Neural progenitor cell (in vitro differentiated cells): ENCODE measurements at regions not wholly inside any gene's neighbourhood (a gene's known extent, or its start where the extent isn't known, plus 50 kb on each side); places are given as distances from the start of the nearest gene placed in this dataset.
"Not testable (repeated sequence)": the region's sequence is repeated elsewhere in the genome, so short reads cannot be mapped to it uniquely, and the experiment has no call there.

Experiments used
- DNase-seq: peaks from one replicate; pipeline ENCODE4 v3.0.0-alpha.2; 2016; ENCODE audit warnings: low spot score
- H2AFZ ChIP-seq: fragments of 200-600 bp; sonication (generic); replicated peaks from 2 replicates; pipeline ENCODE4 v1.6.1; 2016; ENCODE audit warnings: antibody characterized with exemption
- H3F3A ChIP-seq: fragments of 200-600 bp; sonication (generic); 2 replicates; pipeline ENCODE4 v1.6.1; 2016; ENCODE audit warnings: antibody characterized with exemption, low read depth
- H3K27ac ChIP-seq: fragments of 200-600 bp; sonication (generic); 2 replicates; pipeline ENCODE4 v1.5.1; 2016; ENCODE audit warnings: mild to moderate bottlenecking
- H3K27me3 ChIP-seq: fragments of 200-600 bp; sonication (generic); 2 replicates; pipeline ENCODE4 v1.6.1; 2016; ENCODE audit warnings: mild to moderate bottlenecking, moderate library complexity
- H3K36me3 ChIP-seq: fragments of 200-600 bp; sonication (generic); 2 replicates; pipeline ENCODE4 v1.5.1; 2016
- H3K4me1 ChIP-seq: fragments of 200-600 bp; sonication (generic); 2 replicates; pipeline ENCODE4 v1.6.1; 2016; ENCODE audit warnings: mixed run types
- H3K4me2 ChIP-seq: fragments of 200-600 bp; sonication (generic); 2 replicates; pipeline ENCODE4 v1.6.1; 2016
- H3K4me3 ChIP-seq: fragments of 200-600 bp; sonication (generic); 2 replicates; pipeline ENCODE4 v1.5.1; 2016
- H3K79me2 ChIP-seq: fragments of 200-600 bp; sonication (generic); 2 replicates; pipeline ENCODE4 v1.6.1; 2016; ENCODE audit warnings: low read depth
- H3K9ac ChIP-seq: fragments of 200-600 bp; sonication (generic); 2 replicates; pipeline ENCODE4 v1.6.1; 2016
- H3K9me3 ChIP-seq: fragments of 200-600 bp; sonication (generic); 2 replicates; pipeline ENCODE4 v1.5.1; 2016; ENCODE audit warnings: low read depth
- H4K20me1 ChIP-seq: fragments of 200-600 bp; sonication (generic); 2 replicates; pipeline ENCODE4 v1.6.1; 2016; ENCODE audit warnings: low read depth
- H3K27ac Mint-ChIP-seq: 3 replicates; pipeline ENCODE4 v1.8.0; 2021; ENCODE audit warnings: mixed read lengths
- H3K27me3 Mint-ChIP-seq: 2 replicates; pipeline ENCODE4 v1.8.0; 2022; ENCODE audit warnings: low read depth, mild to moderate bottlenecking, inconsistent platforms, moderate library complexity, mixed read lengths; ENCODE audit not compliant: insufficient read depth
- H3K36me3 Mint-ChIP-seq: 3 replicates; pipeline ENCODE4 v1.8.0; 2021; ENCODE audit warnings: mixed read lengths
- H3K4me1 Mint-ChIP-seq: 3 replicates; pipeline ENCODE4 v1.8.0; 2021; ENCODE audit warnings: mixed read lengths
- H3K4me3 Mint-ChIP-seq: 3 replicates; pipeline ENCODE4 v1.8.0; 2021; ENCODE audit warnings: mild to moderate bottlenecking, moderate library complexity, mixed read lengths
- H3K9me3 Mint-ChIP-seq: 3 replicates; pipeline ENCODE4 v1.8.0; 2020; ENCODE audit warnings: mixed read lengths
- EZH2 ChIP-seq: fragments of 200-600 bp; sonication (generic); IDR thresholded peaks from 2 replicates; pipeline ENCODE4 v1.6.1; 2017; ENCODE audit warnings: antibody characterized with exemption, mild to moderate bottlenecking, moderate library complexity
- EZH2phosphoT487 ChIP-seq: fragments of 200-600 bp; sonication (generic); IDR thresholded peaks from 2 replicates; pipeline ENCODE4 v1.6.1; 2017; ENCODE audit warnings: antibody characterized with exemption
- TF ChIP-seq, protein P1 (sequence below): fragments of 200-600 bp; sonication (generic); IDR thresholded peaks from 2 replicates; pipeline ENCODE4 v1.5.1; 2017; ENCODE audit warnings: antibody characterized with exemption, mild to moderate bottlenecking

- Histone ChIP-seq H3K9ac (no peak overlapping the region), H3K4me2 (no peak overlapping the region), H2AFZ (no peak overlapping the region), H3K9me3 (no peaks in the 10 kb centered on the region), H3K27me3 (no peaks in the 10 kb centered on the region), H3K36me3 (no peaks in the 10 kb centered on the region), H3K4me1 (no peaks in the 10 kb centered on the region), H3F3A (no peaks in the 10 kb centered on the region), H3K27ac (no peak overlapping the region), H3K79me2 (no peaks in the 10 kb centered on the region), H3K4me3 (no peak overlapping the region), H4K20me1 (no peaks in the 10 kb centered on the region)
- H3K27ac Mint-ChIP-seq = no peak overlapping the region
- H3K4me3 Mint-ChIP-seq = no peak overlapping the region
- H3K27me3 Mint-ChIP-seq = no peaks in the 10 kb centered on the region
- no peak for DNase-seq
- no peaks in the 10 kb centered on the region for H3K36me3 Mint-ChIP-seq
- no peak for TF ChIP-seq EZH2
- TF ChIP-seq EZH2phosphoT487 = no peak
- TF ChIP-seq, protein P1, sequence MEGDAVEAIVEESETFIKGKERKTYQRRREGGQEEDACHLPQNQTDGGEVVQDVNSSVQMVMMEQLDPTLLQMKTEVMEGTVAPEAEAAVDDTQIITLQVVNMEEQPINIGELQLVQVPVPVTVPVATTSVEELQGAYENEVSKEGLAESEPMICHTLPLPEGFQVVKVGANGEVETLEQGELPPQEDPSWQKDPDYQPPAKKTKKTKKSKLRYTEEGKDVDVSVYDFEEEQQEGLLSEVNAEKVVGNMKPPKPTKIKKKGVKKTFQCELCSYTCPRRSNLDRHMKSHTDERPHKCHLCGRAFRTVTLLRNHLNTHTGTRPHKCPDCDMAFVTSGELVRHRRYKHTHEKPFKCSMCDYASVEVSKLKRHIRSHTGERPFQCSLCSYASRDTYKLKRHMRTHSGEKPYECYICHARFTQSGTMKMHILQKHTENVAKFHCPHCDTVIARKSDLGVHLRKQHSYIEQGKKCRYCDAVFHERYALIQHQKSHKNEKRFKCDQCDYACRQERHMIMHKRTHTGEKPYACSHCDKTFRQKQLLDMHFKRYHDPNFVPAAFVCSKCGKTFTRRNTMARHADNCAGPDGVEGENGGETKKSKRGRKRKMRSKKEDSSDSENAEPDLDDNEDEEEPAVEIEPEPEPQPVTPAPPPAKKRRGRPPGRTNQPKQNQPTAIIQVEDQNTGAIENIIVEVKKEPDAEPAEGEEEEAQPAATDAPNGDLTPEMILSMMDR = no peak
- no peaks in the 10 kb centered on the region for H3K4me1 Mint-ChIP-seq
- H3K9me3 Mint-ChIP-seq = peaks cover 3% of the 10 kb centered on the region
Measured at GRCh38 chr4:124121461-124121971, 591.0 kb downstream of the ANKRD50 start.

DNA sequence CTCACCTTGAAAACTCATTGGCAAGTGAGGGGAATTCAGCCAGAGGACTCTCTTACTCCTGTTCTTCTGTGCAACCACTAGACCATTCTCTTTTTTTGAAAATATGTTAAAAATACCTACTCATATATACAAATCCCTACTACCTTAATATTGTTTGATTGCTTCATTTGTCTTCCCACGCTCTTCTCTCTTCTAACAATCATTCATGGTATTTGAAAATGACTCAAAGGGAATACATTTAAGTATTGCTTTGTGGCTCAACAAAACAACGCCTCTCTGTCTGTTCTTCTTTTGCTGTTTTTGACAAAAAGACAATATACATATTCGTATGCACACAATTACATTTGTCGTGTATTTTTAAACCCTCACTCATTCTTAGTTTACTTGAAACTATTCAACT, 589.4 kb downstream of the ANKRD50 start:
- H3K9me3 ChIP-seq = no peaks in the 10 kb centered on the region
- no peaks in the 10 kb centered on the region for H3K27me3 ChIP-seq
- TF ChIP-seq EZH2 (no peak), EZH2phosphoT487 (no peak)
- TF ChIP-seq, protein P1 = no peak
- no peaks in the 10 kb centered on the region for H3K36me3 Mint-ChIP-seq
- H3K27ac ChIP-seq = no peak overlapping the region
- H3K36me3 ChIP-seq = no peaks in the 10 kb centered on the region
- H3F3A ChIP-seq = no peaks in the 10 kb centered on the region
- peaks cover 2% of the 10 kb centered on the region for H3K9me3 Mint-ChIP-seq
- H3K4me3 ChIP-seq = no peak overlapping the region
- no peaks in the 10 kb centered on the region for H4K20me1 ChIP-seq
- H3K4me1 ChIP-seq = no peaks in the 10 kb centered on the region
- no peak overlapping the region for H3K4me3 Mint-ChIP-seq
- H3K4me1 Mint-ChIP-seq = no peaks in the 10 kb centered on the region
- no peak overlapping the region for H3K9ac ChIP-seq
- H2AFZ ChIP-seq = no peak overlapping the region
- no peak overlapping the region for H3K4me2 ChIP-seq
- DNase-seq = no peak
- H3K27me3 Mint-ChIP-seq = no peaks in the 10 kb centered on the region
- no peak overlapping the region for H3K27ac Mint-ChIP-seq
- no peaks in the 10 kb centered on the region for H3K79me2 ChIP-seq

DNA sequence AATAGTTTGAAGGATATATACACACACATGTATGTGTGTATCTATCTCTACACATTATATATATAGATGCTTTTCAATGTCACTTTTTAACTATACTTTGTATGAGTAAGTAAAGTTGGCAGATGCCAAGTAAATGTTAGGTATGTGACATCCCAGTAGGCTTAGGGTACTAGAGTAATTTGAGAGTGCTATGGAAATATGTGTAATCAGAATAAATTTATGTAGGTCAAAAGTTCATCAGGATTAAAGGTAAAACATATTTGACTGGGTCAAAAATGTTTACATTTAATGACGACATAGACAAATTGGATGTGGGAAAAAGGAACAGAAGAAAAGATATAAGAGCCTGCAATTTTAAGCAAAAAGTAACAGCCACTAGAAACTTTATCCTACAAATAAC, 588.8 kb downstream of the ANKRD50 start:
- Histone ChIP-seq H3K9me3 (no peaks in the 10 kb centered on the region), H3K4me3 (no peak overlapping the region), H3K4me1 (no peaks in the 10 kb centered on the region), H2AFZ (no peak overlapping the region), H3K27ac (no peak overlapping the region), H3K79me2 (no peaks in the 10 kb centered on the region), H4K20me1 (no peaks in the 10 kb centered on the region), H3K4me2 (no peak overlapping the region), H3K27me3 (no peaks in the 10 kb centered on the region), H3K9ac (no peak overlapping the region), H3K36me3 (no peaks in the 10 kb centered on the region), H3F3A (no peaks in the 10 kb centered on the region)
- DNase-seq = no peak
- TF ChIP-seq, protein P1 = no peak
- TF ChIP-seq EZH2phosphoT487 = no peak
- no peak for TF ChIP-seq EZH2
- Mint-ChIP-seq H3K27me3 (no peaks in the 10 kb centered on the region), H3K4me1 (no peaks in the 10 kb centered on the region), H3K27ac (no peak overlapping the region), H3K9me3 (peaks cover 4% of the 10 kb centered on the region), H3K4me3 (no peak overlapping the region), H3K36me3 (no peaks in the 10 kb centered on the region)

DNA sequence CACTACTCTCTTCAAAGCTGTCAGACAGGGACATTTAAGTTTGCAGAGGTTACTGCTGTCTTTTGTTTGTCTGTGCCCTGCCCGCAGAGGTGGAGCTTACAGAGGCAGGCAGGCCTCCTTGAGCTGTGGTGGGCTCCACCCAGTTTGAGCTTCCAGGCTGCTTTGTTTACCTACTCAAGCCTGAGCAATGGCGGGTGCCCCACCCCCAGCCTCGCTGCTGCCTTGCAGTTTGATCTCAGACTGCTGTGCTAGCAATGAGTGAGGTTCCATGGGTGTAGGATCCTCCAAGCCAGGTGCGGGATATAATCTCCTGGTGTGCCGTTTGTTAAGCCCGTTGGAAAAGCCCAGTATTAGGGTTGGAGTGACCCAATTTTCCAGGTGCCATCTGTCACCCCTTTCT, 581.2 kb downstream of the ANKRD50 start:
- peaks cover 14% of the 10 kb centered on the region for H3K9me3 Mint-ChIP-seq
- H3K9me3 ChIP-seq, H3K4me1 ChIP-seq, H3K27me3 ChIP-seq, H3K4me3 Mint-ChIP-seq, H4K20me1 ChIP-seq, H3K9ac ChIP-seq, H3K4me3 ChIP-seq, H3K36me3 ChIP-seq, H3K27ac Mint-ChIP-seq, H3K4me2 ChIP-seq, H3K36me3 Mint-ChIP-seq, H3K79me2 ChIP-seq, H3K4me1 Mint-ChIP-seq, H3K27me3 Mint-ChIP-seq, H2AFZ ChIP-seq, H3K27ac ChIP-seq, H3F3A ChIP-seq, DNase-seq: not testable (repeated sequence)
